Smooth muscle cell (in vitro differentiated cells): ENCODE measurements at regions not wholly inside any gene's neighbourhood (a gene's known extent, or its start where the extent isn't known, plus 50 kb on each side); places are given as distances from the start of the nearest gene placed in this dataset.
"Not testable (repeated sequence)": the region's sequence is repeated elsewhere in the genome, so short reads cannot be mapped to it uniquely, and the experiment has no call there.

Experiments
- DNase-seq: peaks from one replicate; lab custom pipeline; 2025; ENCODE audit not compliant: unreplicated experiment; lab: John Stamatoyannopoulos, UW
- H2AFZ ChIP-seq: fragments of 200-600 bp; sonication (generic); 2 replicates; pipeline ENCODE4 v1.6.0; 2016; ENCODE audit warnings: antibody characterized with exemption, low read depth, mild to moderate bottlenecking
- H3F3A ChIP-seq: fragments of 200-600 bp; sonication (generic); 2 replicates; pipeline ENCODE4 v1.6.0; 2017; ENCODE audit warnings: antibody characterized with exemption, low read depth
- H3K27ac ChIP-seq: fragments of 200-600 bp; sonication (generic); 2 replicates; pipeline ENCODE4 v1.5.1; 2016; ENCODE audit warnings: low read depth, mild to moderate bottlenecking
- H3K27me3 ChIP-seq: fragments of 200-600 bp; sonication (generic); 2 replicates; pipeline ENCODE4 v1.6.1; 2016; ENCODE audit warnings: low read depth, mild to moderate bottlenecking
- H3K36me3 ChIP-seq: fragments of 200-600 bp; sonication (generic); 2 replicates; pipeline ENCODE4 v1.5.1; 2016; ENCODE audit warnings: low read depth
- H3K4me1 ChIP-seq: fragments of 200-600 bp; sonication (generic); 2 replicates; pipeline ENCODE4 v1.5.1; 2016; ENCODE audit warnings: low read depth
- H3K4me2 ChIP-seq: fragments of 200-600 bp; sonication (generic); 2 replicates; pipeline ENCODE4 v1.6.0; 2016; ENCODE audit warnings: mild to moderate bottlenecking
- H3K4me3 ChIP-seq: fragments of 200-600 bp; sonication (generic); 2 replicates; pipeline ENCODE4 v1.5.1; 2016; ENCODE audit warnings: mild to moderate bottlenecking
- H3K79me2 ChIP-seq: fragments of 200-600 bp; sonication (generic); 2 replicates; pipeline ENCODE4 v1.6.0; 2016; ENCODE audit warnings: low read depth, mild to moderate bottlenecking
- H3K9ac ChIP-seq: fragments of 200-600 bp; sonication (generic); 2 replicates; pipeline ENCODE4 v1.6.0; 2016; ENCODE audit warnings: low read depth
- H3K9me3 ChIP-seq: fragments of 200-600 bp; sonication (generic); replicated peaks from 2 replicates; pipeline ENCODE4 v1.5.1; 2016; ENCODE audit warnings: low read depth
- H4K20me1 ChIP-seq: fragments of 200-600 bp; sonication (generic); 2 replicates; pipeline ENCODE4 v1.6.0; 2016; ENCODE audit warnings: low read depth
- CTCF ChIP-seq: fragments of 200-600 bp; sonication (generic); IDR thresholded peaks from 2 replicates; pipeline ENCODE4 v1.5.1; 2017; ENCODE audit warnings: borderline replicate concordance, mild to moderate bottlenecking, antibody characterized with exemption; ENCODE audit not compliant: insufficient read depth, poor library complexity, severe bottlenecking
- WGBS: methylation state at CpG from one replicate; pipeline ENCODE4 v1.1.7; 2016; ENCODE audit warnings: low lambda C conversion rate; 5-methylcytosine and 5-hydroxymethylcytosine counted together

GRCh38 chr1:219412772-219413171, 200.1 kb downstream of the ZC3H11B start:
- no peaks in the 10 kb centered on the region for H3K36me3 ChIP-seq
- no peak overlapping the region for H3K9ac ChIP-seq
- no peak overlapping the region for H3K27ac ChIP-seq
- no peaks in the 10 kb centered on the region for H3K27me3 ChIP-seq
- H3K9me3 ChIP-seq = no peaks in the 10 kb centered on the region
- H3K4me2 ChIP-seq = no peak overlapping the region
- WGBS = 52% methylated on average over 3 of the region's 3 CpGs
- TF ChIP-seq CTCF = no peak
- no peak for DNase-seq
- H3K79me2 ChIP-seq = no peaks in the 10 kb centered on the region
- H3F3A ChIP-seq = no peaks in the 10 kb centered on the region
- H3K4me1 ChIP-seq = no peaks in the 10 kb centered on the region
- H3K4me3 ChIP-seq = no peak overlapping the region
- no peaks in the 10 kb centered on the region for H4K20me1 ChIP-seq
- H2AFZ ChIP-seq = no peak overlapping the region

- not testable (repeated sequence) for H3K4me1 ChIP-seq, H3K36me3 ChIP-seq, H3K4me3 ChIP-seq, H3K27ac ChIP-seq, DNase-seq, H3K79me2 ChIP-seq, H4K20me1 ChIP-seq, H3F3A ChIP-seq, H2AFZ ChIP-seq, H3K9ac ChIP-seq, H3K4me2 ChIP-seq, H3K9me3 ChIP-seq, H3K27me3 ChIP-seq
- 97% methylated on average over 13 of the region's 22 CpGs for WGBS
Measured at GRCh38 chr1:219410721-219411120, 202.2 kb downstream of the ZC3H11B start.

GRCh38 chr1:219405531-219406331, 207.2 kb downstream of the ZC3H11B start:
- Histone ChIP-seq H2AFZ (no peak overlapping the region), H3K27ac (no peak overlapping the region), H3K36me3 (no peaks in the 10 kb centered on the region), H3K4me1 (no peaks in the 10 kb centered on the region), H3F3A (peaks cover 4% of the 10 kb centered on the region), H3K79me2 (no peaks in the 10 kb centered on the region), H3K9me3 (no peaks in the 10 kb centered on the region), H4K20me1 (no peaks in the 10 kb centered on the region), H3K4me2 (no peak overlapping the region), H3K27me3 (peaks cover 4% of the 10 kb centered on the region), H3K9ac (no peak overlapping the region), H3K4me3 (no peak overlapping the region)
- no peak for DNase-seq
- TF ChIP-seq CTCF = no peak
- 89% methylated on average over 6 of the region's 6 CpGs for WGBS

GRCh38 chr1:219404629-219405028, 208.3 kb downstream of the ZC3H11B start:
- H3K9ac ChIP-seq = no peak overlapping the region
- 80% methylated on average over 1 of the region's 1 CpG for WGBS
- peaks cover 4% of the 10 kb centered on the region for H3K27me3 ChIP-seq
- peaks cover 4% of the 10 kb centered on the region for H3F3A ChIP-seq
- no peaks in the 10 kb centered on the region for H3K4me1 ChIP-seq
- no peak overlapping the region for H3K27ac ChIP-seq
- H3K79me2 ChIP-seq = no peaks in the 10 kb centered on the region
- TF ChIP-seq CTCF = no peak
- no peaks in the 10 kb centered on the region for H3K9me3 ChIP-seq
- H3K36me3 ChIP-seq = no peaks in the 10 kb centered on the region
- no peak for DNase-seq
- no peak overlapping the region for H3K4me3 ChIP-seq
- no peak overlapping the region for H3K4me2 ChIP-seq
- no peaks in the 10 kb centered on the region for H4K20me1 ChIP-seq
- no peak overlapping the region for H2AFZ ChIP-seq
